T-helper 17 cell (primary cell): ENCODE measurements at regions not wholly inside any gene's neighbourhood (a gene's known extent, or its start where the extent isn't known, plus 50 kb on each side); places are given as distances from the start of the nearest gene placed in this dataset.
"Not testable (repeated sequence)": the region's sequence is repeated elsewhere in the genome, so short reads cannot be mapped to it uniquely, and the experiment has no call there.

Experiments
- ATAC-seq: fragments of 150-1000 bp; cut with Tn5 transposase; 2 replicates; pipeline ENCODE4 v1.10.0; 2021; ENCODE audit warnings: mild to moderate bottlenecking, moderate library complexity
- DNase-seq, 3 donors: peaks; one replicate each; pipeline versions ENCODE4 v3.0.0 to v3.0.0-alpha.2; 2020 to 2021
- H3K9me3 ChIP-seq: one replicate; pipeline ENCODE4 v1.7.0; 2013; ENCODE audit warnings: low read length, mild to moderate bottlenecking; ENCODE audit not compliant: control insufficient read depth, poor library complexity, severe bottlenecking
- H3K27ac Mint-ChIP-seq: one replicate; pipeline ENCODE4 v1.8.0; 2022; ENCODE audit warnings: mild to moderate bottlenecking, moderate library complexity, mixed read lengths
- H3K27me3 Mint-ChIP-seq: one replicate; pipeline ENCODE4 v1.8.0; 2022; ENCODE audit warnings: mixed read lengths
- H3K36me3 Mint-ChIP-seq: one replicate; pipeline ENCODE4 v1.8.0; 2022; ENCODE audit warnings: low read depth, mixed read lengths
- H3K4me1 Mint-ChIP-seq: one replicate; pipeline ENCODE4 v1.8.0; 2022; ENCODE audit warnings: mild to moderate bottlenecking, mixed read lengths
- H3K4me3 Mint-ChIP-seq: one replicate; pipeline ENCODE4 v1.8.0; 2022; ENCODE audit warnings: mild to moderate bottlenecking, moderate library complexity, mixed read lengths

- H3K36me3 Mint-ChIP-seq, result peaks cover 9% of the 10 kb centered on the region
- no peak overlapping the region for H3K27ac Mint-ChIP-seq
- H3K4me1 Mint-ChIP-seq, result peaks cover 3% of the 10 kb centered on the region
- ATAC-seq, result no peak
- no peak overlapping the region for H3K4me3 Mint-ChIP-seq
- H3K9me3 ChIP-seq, result no peaks in the 10 kb centered on the region
- peaks cover 14% of the 10 kb centered on the region for H3K27me3 Mint-ChIP-seq
- DNase-seq, result no peak
Observed at GRCh38 chr12:131639270-131639940, 71.5 kb upstream of the SFSWAP start.

- no peaks in the 10 kb centered on the region for H3K9me3 ChIP-seq
- ATAC-seq, result no peak
- Mint-ChIP-seq H3K27me3 (peaks cover 14% of the 10 kb centered on the region), H3K4me3 (no peak overlapping the region), H3K27ac (no peak overlapping the region), H3K36me3 (peaks cover 5% of the 10 kb centered on the region), H3K4me1 (peaks cover 3% of the 10 kb centered on the region)
- no peak for DNase-seq
Observed at GRCh38 chr12:131640525-131640924, 70.4 kb upstream of the SFSWAP start.

GRCh38 chr12:131641315-131641714, 69.6 kb upstream of the SFSWAP start:
- DNase-seq (no peak), ATAC-seq (no peak)
- H3K27me3 Mint-ChIP-seq, result peaks cover 14% of the 10 kb centered on the region
- H3K4me1 Mint-ChIP-seq, result peaks cover 3% of the 10 kb centered on the region
- no peaks in the 10 kb centered on the region for H3K9me3 ChIP-seq
- no peak overlapping the region for H3K27ac Mint-ChIP-seq
- peaks cover 5% of the 10 kb centered on the region for H3K36me3 Mint-ChIP-seq
- H3K4me3 Mint-ChIP-seq, result no peak overlapping the region

DNA sequence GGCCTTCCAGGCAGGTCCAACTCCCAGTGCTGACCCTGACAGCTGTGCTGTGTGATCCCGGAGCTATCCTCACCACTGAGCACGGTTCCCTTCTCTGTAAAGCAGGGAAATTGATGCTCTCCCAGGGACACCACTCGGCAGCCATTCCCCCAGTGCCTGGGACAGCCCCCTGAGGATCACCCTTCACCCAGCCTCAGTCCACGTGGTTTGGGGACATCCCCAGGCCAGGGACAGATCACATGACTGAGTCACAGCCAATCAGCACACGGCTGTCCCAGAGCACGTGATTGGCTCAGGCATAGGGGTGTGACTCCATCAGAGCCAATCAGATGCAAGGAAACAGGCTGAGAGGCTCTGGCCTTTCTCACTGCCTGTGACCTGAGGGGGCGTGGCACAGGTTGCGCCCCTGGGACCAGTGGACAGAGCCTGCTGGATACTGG, 68.8 kb upstream of the SFSWAP start:
- Mint-ChIP-seq H3K4me3 (no peak overlapping the region), H3K27ac (no peak overlapping the region), H3K4me1 (peaks cover 3% of the 10 kb centered on the region), H3K36me3 (peaks cover 5% of the 10 kb centered on the region), H3K27me3 (peaks cover 13% of the 10 kb centered on the region)
- DNase-seq, result no peak
- H3K9me3 ChIP-seq, result no peaks in the 10 kb centered on the region
- ATAC-seq, result no peak

DNA sequence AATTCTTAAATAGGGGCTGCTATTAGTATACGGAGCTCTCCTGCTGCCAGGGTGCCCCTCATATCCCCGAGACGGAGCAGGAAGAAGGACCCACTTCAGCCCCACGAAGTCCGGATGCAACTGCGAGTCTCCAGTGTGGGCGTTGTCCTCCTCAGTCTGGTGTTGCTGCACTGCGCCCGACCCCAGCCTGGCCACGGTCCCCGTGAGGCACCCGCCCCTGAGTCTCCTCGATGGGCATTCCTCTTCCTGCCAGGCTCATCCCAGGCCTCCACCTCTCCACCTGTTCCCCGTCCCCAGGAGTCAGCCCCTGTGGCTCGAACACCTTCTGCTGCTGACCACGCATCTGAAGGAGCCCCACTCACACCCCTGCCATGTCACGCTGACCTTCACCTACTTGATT, 68.1 kb upstream of the SFSWAP start:
- no peak overlapping the region for H3K27ac Mint-ChIP-seq
- peaks cover 5% of the 10 kb centered on the region for H3K36me3 Mint-ChIP-seq
- H3K9me3 ChIP-seq, result no peaks in the 10 kb centered on the region
- H3K4me3 Mint-ChIP-seq, result no peak overlapping the region
- DNase-seq, result no peak
- H3K27me3 Mint-ChIP-seq, result peaks cover 13% of the 10 kb centered on the region
- ATAC-seq, result no peak
- peaks cover 3% of the 10 kb centered on the region for H3K4me1 Mint-ChIP-seq

DNA sequence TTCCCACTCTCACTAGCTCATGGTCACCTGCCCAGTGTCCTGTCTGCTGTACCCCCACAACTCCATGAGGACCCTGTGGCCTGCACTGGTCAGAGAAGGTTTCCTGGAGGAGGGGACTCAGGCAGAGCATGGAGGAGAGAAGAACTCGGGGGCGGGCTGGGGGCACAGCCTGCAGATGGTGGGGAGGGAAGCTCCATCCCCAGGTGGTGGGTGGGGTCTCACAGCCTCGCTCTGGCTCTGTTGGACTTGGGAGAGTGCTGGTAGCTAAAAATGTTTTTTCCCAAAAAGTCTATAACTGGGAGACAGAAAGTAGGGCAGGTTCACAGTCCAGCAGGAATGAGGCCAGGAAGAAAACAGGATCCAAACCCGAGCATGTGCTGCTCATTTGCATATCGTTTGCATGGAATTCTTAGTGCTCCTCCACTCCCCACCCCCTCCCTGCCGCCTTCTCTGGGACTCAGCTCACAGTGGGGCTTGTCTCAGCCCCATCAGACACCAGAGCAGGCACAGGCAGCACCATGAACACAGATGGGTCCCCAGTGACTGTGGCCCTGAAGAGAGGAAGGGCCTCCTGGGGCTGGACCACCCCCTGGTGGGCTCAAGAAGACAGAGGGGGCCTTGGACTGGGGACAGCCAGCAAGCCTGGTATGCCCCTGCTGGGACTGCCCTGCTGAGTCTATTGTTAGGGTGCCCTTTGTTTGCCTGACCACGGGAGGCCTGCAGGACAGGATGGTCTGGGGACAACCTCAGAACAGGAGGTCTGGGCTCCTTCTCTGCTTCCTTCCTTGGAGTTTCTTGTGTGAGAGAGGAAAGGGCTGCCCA, 67.0 kb upstream of the SFSWAP start:
- Mint-ChIP-seq H3K27me3 (peaks cover 13% of the 10 kb centered on the region), H3K27ac (no peak overlapping the region), H3K4me1 (no peaks in the 10 kb centered on the region), H3K4me3 (no peak overlapping the region), H3K36me3 (peaks cover 2% of the 10 kb centered on the region)
- no peaks in the 10 kb centered on the region for H3K9me3 ChIP-seq
- ATAC-seq (no peak), DNase-seq (no peak)

- Mint-ChIP-seq H3K4me3 (no peak overlapping the region), H3K4me1 (no peaks in the 10 kb centered on the region), H3K27ac (no peak overlapping the region), H3K36me3 (peaks cover 2% of the 10 kb centered on the region), H3K27me3 (peaks cover 13% of the 10 kb centered on the region)
- ATAC-seq (no peak), DNase-seq (no peak)
- no peaks in the 10 kb centered on the region for H3K9me3 ChIP-seq
Observed at GRCh38 chr12:131644481-131644880, 66.4 kb upstream of the SFSWAP start.

DNA sequence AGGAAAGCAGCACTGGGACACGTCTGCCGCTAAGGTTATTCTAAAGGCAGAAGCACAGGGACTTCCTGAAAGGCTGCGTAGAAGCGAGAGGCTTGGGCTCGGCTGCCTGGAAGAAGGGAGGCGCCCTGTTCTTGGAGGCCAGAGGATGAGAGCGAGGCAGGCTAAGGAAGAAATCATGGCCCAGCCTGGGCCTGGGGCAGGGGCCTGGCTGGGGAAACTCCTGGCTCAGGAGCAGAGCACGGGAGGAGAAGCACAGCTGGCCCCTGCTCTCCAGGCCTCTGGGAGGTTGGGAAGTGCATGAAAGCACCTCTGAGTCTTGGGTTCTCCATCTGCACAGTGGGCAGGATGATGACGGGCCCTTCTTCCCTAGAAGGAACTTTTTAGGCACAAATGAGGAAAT, 66.0 kb upstream of the SFSWAP start:
- not testable (repeated sequence) for DNase-seq, H3K4me3 Mint-ChIP-seq, H3K36me3 Mint-ChIP-seq, H3K4me1 Mint-ChIP-seq, ATAC-seq, H3K9me3 ChIP-seq, H3K27ac Mint-ChIP-seq
- H3K27me3 Mint-ChIP-seq, result peaks cover 11% of the 10 kb centered on the region

- not testable (repeated sequence) for H3K36me3 Mint-ChIP-seq, DNase-seq, H3K4me3 Mint-ChIP-seq, H3K4me1 Mint-ChIP-seq, H3K27ac Mint-ChIP-seq, ATAC-seq, H3K27me3 Mint-ChIP-seq, H3K9me3 ChIP-seq
Observed at GRCh38 chr12:131645557-131645956, 65.3 kb upstream of the SFSWAP start.

GRCh38 chr12:131646444-131646843, 64.4 kb upstream of the SFSWAP start:
- DNase-seq, H3K36me3 Mint-ChIP-seq, ATAC-seq, H3K4me1 Mint-ChIP-seq, H3K9me3 ChIP-seq, H3K4me3 Mint-ChIP-seq, H3K27ac Mint-ChIP-seq: not testable (repeated sequence)
- peaks cover 15% of the 10 kb centered on the region for H3K27me3 Mint-ChIP-seq

- H3K27ac Mint-ChIP-seq, result no peak overlapping the region
- H3K27me3 Mint-ChIP-seq, result peaks cover 15% of the 10 kb centered on the region
- H3K9me3 ChIP-seq, result no peaks in the 10 kb centered on the region
- no peak overlapping the region for H3K4me3 Mint-ChIP-seq
- no peaks in the 10 kb centered on the region for H3K4me1 Mint-ChIP-seq
- ATAC-seq (no peak), DNase-seq (no peak)
- peaks cover 3% of the 10 kb centered on the region for H3K36me3 Mint-ChIP-seq
Observed at GRCh38 chr12:131647667-131648066, 63.2 kb upstream of the SFSWAP start.

DNA sequence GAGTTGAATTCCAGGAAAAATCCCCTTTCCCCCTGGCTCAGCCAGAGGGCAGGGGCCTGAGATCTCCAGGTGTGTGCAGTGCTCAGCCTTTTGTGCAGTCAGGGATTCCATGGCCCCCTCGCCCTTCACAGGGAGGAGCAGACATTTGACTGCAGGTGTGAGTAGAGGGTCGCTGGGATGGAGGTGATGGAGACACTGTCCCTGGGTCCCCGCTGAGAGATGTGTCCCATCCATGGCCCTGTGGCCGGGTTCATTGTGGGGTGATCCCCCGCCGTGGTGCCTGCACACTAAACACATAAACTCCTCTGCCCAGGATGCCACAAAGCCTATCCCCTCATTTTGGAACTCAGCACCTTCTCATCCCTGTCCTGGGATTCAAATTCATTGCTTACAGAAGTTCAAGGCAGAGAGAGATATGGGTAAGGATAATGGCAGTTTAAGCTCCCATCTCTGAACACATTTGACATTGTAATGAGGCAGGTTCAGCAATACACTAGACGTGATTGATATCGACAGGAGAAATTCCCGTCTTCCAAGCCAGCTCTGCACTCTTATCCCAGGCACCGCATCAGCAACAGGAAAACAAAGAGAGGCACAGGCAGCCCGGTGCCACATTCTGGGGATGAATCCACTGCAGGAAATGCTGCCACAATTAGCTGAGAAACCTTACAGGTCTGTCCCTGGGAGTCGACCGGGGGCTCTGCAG, 55.3 kb upstream of the SFSWAP start:
- H3K9me3 ChIP-seq, H3K27me3 Mint-ChIP-seq, H3K36me3 Mint-ChIP-seq, H3K27ac Mint-ChIP-seq, ATAC-seq, H3K4me1 Mint-ChIP-seq, H3K4me3 Mint-ChIP-seq, DNase-seq: not testable (repeated sequence)

DNA sequence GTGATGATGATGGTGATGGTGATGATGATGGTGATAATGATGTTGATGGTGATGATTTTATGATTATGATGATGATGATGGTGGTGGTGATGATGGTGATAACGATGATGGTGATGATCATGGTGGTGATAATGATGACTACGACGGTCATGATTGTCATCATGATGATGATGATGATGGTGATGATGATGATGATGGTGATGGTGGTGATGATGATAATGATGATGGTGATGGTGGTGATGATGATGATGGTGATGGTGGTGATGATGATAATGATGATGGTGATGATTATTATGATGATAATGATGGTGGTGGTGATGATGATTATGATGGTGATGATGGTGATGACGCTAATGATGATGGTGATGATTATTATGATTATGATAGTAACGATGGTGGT, 54.1 kb upstream of the SFSWAP start:
- not testable (repeated sequence) for H3K4me3 Mint-ChIP-seq, H3K9me3 ChIP-seq, H3K4me1 Mint-ChIP-seq, H3K36me3 Mint-ChIP-seq, ATAC-seq, DNase-seq, H3K27ac Mint-ChIP-seq, H3K27me3 Mint-ChIP-seq
